NCI-H345 treated with DMSO at 0.1 percent for 48 hours (cell line): ENCODE measurements at regions not wholly inside any gene's neighbourhood (a gene's known extent, or its start where the extent isn't known, plus 50 kb on each side); places are given as distances from the start of the nearest gene placed in this dataset.

Experiments used
- DNase-seq: peaks from one replicate; lab custom pipeline; 2025; ENCODE audit not compliant: unreplicated experiment; lab: John Stamatoyannopoulos, UW

- DNase-seq: peak; percentile 75
Observed at GRCh38 chr21:34022627-34023335, 50.6 kb upstream of the MRPS6 start.

- no peak for DNase-seq
Observed at GRCh38 chr21:34021726-34022125, 51.7 kb upstream of the MRPS6 start.

GRCh38 chr21:34020983-34021553 is 52.3 kb upstream of the MRPS6 start:
- no peak for DNase-seq

- no peak for DNase-seq
Observed at GRCh38 chr21:34020005-34020847, 53.2 kb upstream of the MRPS6 start.

GRCh38 chr21:34019402-34019801 is 54.0 kb upstream of the MRPS6 start:
- DNase-seq: no peak

GRCh38 chr21:34018910-34019309 is 54.5 kb upstream of the MRPS6 start:
- no peak for DNase-seq

- no peak for DNase-seq
Observed at GRCh38 chr21:34018185-34018584, 55.2 kb upstream of the MRPS6 start.

GRCh38 chr21:34017039-34017961 is 56.1 kb upstream of the MRPS6 start:
- DNase-seq: no peak

GRCh38 chr21:34012640-34013039 is 60.7 kb upstream of the MRPS6 start:
- no peak for DNase-seq

GRCh38 chr21:34011660-34012059 is 61.7 kb upstream of the MRPS6 start:
- DNase-seq: no peak

- DNase-seq: no peak
Observed at GRCh38 chr21:34009193-34009592, 64.2 kb upstream of the MRPS6 start.

- DNase-seq: no peak
Observed at GRCh38 chr21:34008618-34009017, 64.8 kb upstream of the MRPS6 start.

GRCh38 chr21:34006611-34007168 is 66.7 kb upstream of the MRPS6 start:
- no peak for DNase-seq

- DNase-seq: no peak
Observed at GRCh38 chr21:34004974-34005373, 68.4 kb upstream of the MRPS6 start.

- no peak for DNase-seq
Observed at GRCh38 chr21:34004013-34004938, 69.1 kb upstream of the MRPS6 start.

- no peak for DNase-seq
Observed at GRCh38 chr21:34003428-34003827, 70.0 kb upstream of the MRPS6 start.

- DNase-seq: no peak
Observed at GRCh38 chr21:34000375-34000774, 73.0 kb upstream of the MRPS6 start.

GRCh38 chr21:33998809-33999208 is 74.6 kb upstream of the MRPS6 start:
- DNase-seq: no peak

GRCh38 chr21:33998402-33998801 is 75.0 kb upstream of the MRPS6 start:
- DNase-seq: no peak

GRCh38 chr21:33997436-33997835 is 75.9 kb upstream of the MRPS6 start:
- no peak for DNase-seq
